ENCODE measurements at regions not wholly inside any gene's neighbourhood (a gene's known extent, or its start where the extent isn't known, plus 50 kb on each side); places are given as distances from the start of the nearest gene placed in this dataset.

DNA sequence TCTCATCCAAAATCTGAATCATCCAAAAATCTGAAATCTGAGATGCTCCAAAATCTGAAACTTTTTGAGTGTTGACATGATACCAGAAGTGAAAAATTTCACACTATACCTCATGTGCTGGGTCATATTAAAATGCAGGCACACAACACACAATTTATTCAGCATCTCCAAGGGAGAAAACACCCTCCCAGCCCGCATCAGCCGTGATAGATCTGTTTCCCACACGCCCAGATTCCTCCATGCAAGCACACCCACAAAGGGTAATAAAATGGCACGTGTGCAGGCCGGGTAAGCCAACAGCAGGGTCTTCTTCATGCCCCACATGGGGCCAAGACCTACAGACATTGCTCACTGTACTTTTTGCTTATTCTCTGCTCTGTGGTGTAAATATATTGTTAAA, 173.1 kb upstream of the FERD3L start:
- Histone ChIP-seq H3K4me2 (ENCODE audit: low read length) (no peak overlapping the region), H3K27ac (ENCODE audit: low read depth, low read length) (no peak overlapping the region), H3K27me3 (ENCODE audit: insufficient read depth, low read length) (no peaks in the 10 kb centered on the region), H4K20me1 (ENCODE audit: insufficient read depth, low read length) (no peaks in the 10 kb centered on the region), H3K36me3 (ENCODE audit: insufficient read depth, low read length) (no peaks in the 10 kb centered on the region), H3K9me3 (ENCODE audit: insufficient read depth, low read depth, low read length) (no peaks in the 10 kb centered on the region), H3K9ac (ENCODE audit: low read length) (no peak overlapping the region), H2AFZ (ENCODE audit: low read depth, low read length) (no peak overlapping the region), H3K4me1 (ENCODE audit: insufficient read depth, low read length) (no peaks in the 10 kb centered on the region), H3K4me3 (ENCODE audit: insufficient read depth, low read depth, low read length) (no peak overlapping the region), H3K79me2 (ENCODE audit: insufficient read depth, low read length) (no peaks in the 10 kb centered on the region)
- no peak for DNase-seq (ENCODE audit: low read depth)
- H3K27ac Mint-ChIP-seq (ENCODE audit: unreplicated experiment), result no peak overlapping the region
- FAIRE-seq, result no peak
- H3K9me3 Mint-ChIP-seq (ENCODE audit: unreplicated experiment), result peaks cover 2% of the 10 kb centered on the region
- TF ChIP-seq, protein P1, sequence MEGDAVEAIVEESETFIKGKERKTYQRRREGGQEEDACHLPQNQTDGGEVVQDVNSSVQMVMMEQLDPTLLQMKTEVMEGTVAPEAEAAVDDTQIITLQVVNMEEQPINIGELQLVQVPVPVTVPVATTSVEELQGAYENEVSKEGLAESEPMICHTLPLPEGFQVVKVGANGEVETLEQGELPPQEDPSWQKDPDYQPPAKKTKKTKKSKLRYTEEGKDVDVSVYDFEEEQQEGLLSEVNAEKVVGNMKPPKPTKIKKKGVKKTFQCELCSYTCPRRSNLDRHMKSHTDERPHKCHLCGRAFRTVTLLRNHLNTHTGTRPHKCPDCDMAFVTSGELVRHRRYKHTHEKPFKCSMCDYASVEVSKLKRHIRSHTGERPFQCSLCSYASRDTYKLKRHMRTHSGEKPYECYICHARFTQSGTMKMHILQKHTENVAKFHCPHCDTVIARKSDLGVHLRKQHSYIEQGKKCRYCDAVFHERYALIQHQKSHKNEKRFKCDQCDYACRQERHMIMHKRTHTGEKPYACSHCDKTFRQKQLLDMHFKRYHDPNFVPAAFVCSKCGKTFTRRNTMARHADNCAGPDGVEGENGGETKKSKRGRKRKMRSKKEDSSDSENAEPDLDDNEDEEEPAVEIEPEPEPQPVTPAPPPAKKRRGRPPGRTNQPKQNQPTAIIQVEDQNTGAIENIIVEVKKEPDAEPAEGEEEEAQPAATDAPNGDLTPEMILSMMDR (IDR thresholded peaks at IDR 0.05; ENCODE audit: insufficient read depth, low read depth, low read length), result no peak
- H3K4me3 Mint-ChIP-seq (ENCODE audit: unreplicated experiment), result no peak overlapping the region
- H3K36me3 Mint-ChIP-seq (ENCODE audit: low read depth, unreplicated experiment), result no peaks in the 10 kb centered on the region
- no peaks in the 10 kb centered on the region for H3K27me3 Mint-ChIP-seq (ENCODE audit: low read depth, unreplicated experiment)
- no peaks in the 10 kb centered on the region for H3K4me1 Mint-ChIP-seq (ENCODE audit: low read depth, unreplicated experiment)

DNA sequence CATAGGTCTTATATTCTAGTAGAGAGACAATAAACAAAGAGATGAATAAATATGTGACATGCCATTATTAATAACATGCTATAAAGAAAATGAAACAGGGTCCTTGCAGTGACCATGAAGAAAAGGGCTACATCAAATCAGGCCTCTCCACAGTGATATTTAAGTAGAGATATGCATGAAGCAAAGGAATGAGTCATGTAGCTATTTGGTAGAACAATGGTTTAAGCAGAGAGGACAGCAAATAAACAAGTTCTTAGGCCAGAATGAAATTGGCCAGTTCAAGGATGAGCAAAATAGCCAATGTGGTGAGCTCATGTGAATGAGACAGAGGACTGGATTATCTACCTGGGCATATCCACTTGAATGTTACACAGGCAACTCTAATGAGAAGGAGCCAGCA, 172.2 kb upstream of the FERD3L start:
- no peaks in the 10 kb centered on the region for H3K36me3 Mint-ChIP-seq (ENCODE audit: low read depth, unreplicated experiment)
- H3K4me3 Mint-ChIP-seq (ENCODE audit: unreplicated experiment), result no peak overlapping the region
- Histone ChIP-seq H4K20me1 (ENCODE audit: insufficient read depth, low read length) (no peaks in the 10 kb centered on the region), H3K79me2 (ENCODE audit: insufficient read depth, low read length) (no peaks in the 10 kb centered on the region), H3K4me2 (ENCODE audit: low read length) (no peak overlapping the region), H3K36me3 (ENCODE audit: insufficient read depth, low read length) (no peaks in the 10 kb centered on the region), H3K4me3 (ENCODE audit: insufficient read depth, low read depth, low read length) (no peak overlapping the region), H3K9ac (ENCODE audit: low read length) (no peak overlapping the region), H2AFZ (ENCODE audit: low read depth, low read length) (no peak overlapping the region), H3K9me3 (ENCODE audit: insufficient read depth, low read depth, low read length) (no peaks in the 10 kb centered on the region), H3K27me3 (ENCODE audit: insufficient read depth, low read length) (no peaks in the 10 kb centered on the region), H3K4me1 (ENCODE audit: insufficient read depth, low read length) (no peaks in the 10 kb centered on the region), H3K27ac (ENCODE audit: low read depth, low read length) (no peak overlapping the region)
- peaks cover 2% of the 10 kb centered on the region for H3K9me3 Mint-ChIP-seq (ENCODE audit: unreplicated experiment)
- no peaks in the 10 kb centered on the region for H3K4me1 Mint-ChIP-seq (ENCODE audit: low read depth, unreplicated experiment)
- no peaks in the 10 kb centered on the region for H3K27me3 Mint-ChIP-seq (ENCODE audit: low read depth, unreplicated experiment)
- no peak overlapping the region for H3K27ac Mint-ChIP-seq (ENCODE audit: unreplicated experiment)
- TF ChIP-seq, protein P1 (IDR thresholded peaks at IDR 0.05; ENCODE audit: insufficient read depth, low read depth, low read length), result no peak
- no peak for TF ChIP-seq EZH2 (IDR thresholded peaks at IDR 0.05; ENCODE audit: insufficient read depth, low read length)
- no peak for DNase-seq (ENCODE audit: low read depth)
- FAIRE-seq, result no peak

DNA sequence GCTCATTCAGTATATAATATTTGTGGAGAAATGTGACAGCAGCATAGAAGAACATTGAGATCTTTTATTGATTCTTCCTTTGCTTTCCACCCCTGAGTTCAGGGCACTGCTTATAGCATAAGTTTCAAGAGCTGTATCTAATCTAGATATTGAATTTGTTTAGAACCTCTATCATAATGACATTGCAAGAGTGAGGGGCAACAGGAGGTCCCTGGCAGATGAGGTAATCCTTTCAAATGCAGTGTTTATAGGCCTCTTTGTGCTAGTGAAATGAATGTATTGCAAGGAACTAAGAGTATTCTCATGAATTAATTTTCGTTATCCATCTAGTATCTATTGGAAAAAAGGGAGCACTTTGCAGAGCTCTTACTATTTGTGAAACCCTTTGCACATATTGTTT, 167.2 kb upstream of the FERD3L start:
- DNase-seq (ENCODE audit: low read depth) (no peak), FAIRE-seq (no peak)
- H3K9me3 ChIP-seq (ENCODE audit: insufficient read depth, low read depth, low read length), result no peaks in the 10 kb centered on the region
- no peaks in the 10 kb centered on the region for H3K79me2 ChIP-seq (ENCODE audit: insufficient read depth, low read length)
- H3K4me1 ChIP-seq (ENCODE audit: insufficient read depth, low read length), result no peaks in the 10 kb centered on the region
- Mint-ChIP-seq H3K36me3 (ENCODE audit: low read depth, unreplicated experiment) (no peaks in the 10 kb centered on the region), H3K27me3 (ENCODE audit: low read depth, unreplicated experiment) (no peaks in the 10 kb centered on the region), H3K4me3 (ENCODE audit: unreplicated experiment) (no peak overlapping the region), H3K27ac (ENCODE audit: unreplicated experiment) (no peak overlapping the region), H3K9me3 (ENCODE audit: unreplicated experiment) (no peaks in the 10 kb centered on the region), H3K4me1 (ENCODE audit: low read depth, unreplicated experiment) (no peaks in the 10 kb centered on the region)
- no peak overlapping the region for H3K9ac ChIP-seq (ENCODE audit: low read length)
- H3K27me3 ChIP-seq (ENCODE audit: insufficient read depth, low read length), result no peaks in the 10 kb centered on the region
- no peak overlapping the region for H3K4me3 ChIP-seq (ENCODE audit: insufficient read depth, low read depth, low read length)
- no peaks in the 10 kb centered on the region for H3K36me3 ChIP-seq (ENCODE audit: insufficient read depth, low read length)
- H2AFZ ChIP-seq (ENCODE audit: low read depth, low read length), result no peak overlapping the region
- TF ChIP-seq EZH2 (IDR thresholded peaks at IDR 0.05; ENCODE audit: insufficient read depth, low read length), result no peak
- no peak overlapping the region for H3K27ac ChIP-seq (ENCODE audit: low read depth, low read length)
- no peak overlapping the region for H3K4me2 ChIP-seq (ENCODE audit: low read length)
- no peaks in the 10 kb centered on the region for H4K20me1 ChIP-seq (ENCODE audit: insufficient read depth, low read length)
